Astrocyte (in vitro differentiated cells and primary cell): ENCODE measurements at regions not wholly inside any gene's neighbourhood (a gene's known extent, or its start where the extent isn't known, plus 50 kb on each side); places are given as distances from the start of the nearest gene placed in this dataset.
"Not testable (repeated sequence)": the region's sequence is repeated elsewhere in the genome, so short reads cannot be mapped to it uniquely, and the experiment has no call there.

ENCODE experiments used
- DNase-seq: peaks from one replicate; pipeline ENCODE4 v3.0.0-alpha.2; 2010; ENCODE audit warnings: low read depth
- FAIRE-seq: peaks from 2 replicates; lab custom pipeline; 2011; peaks lifted over from hg19 to GRCh38; lab: Jason Lieb, UNC
- H2AFZ ChIP-seq: 2 replicates; pipeline ENCODE4 v1.6.0; 2012; ENCODE audit warnings: low read depth, low read length, inconsistent platforms
- H3K27ac ChIP-seq: 2 replicates; pipeline ENCODE4 v1.5.1; 2011; ENCODE audit warnings: low read depth, low read length, inconsistent platforms
- H3K27me3 ChIP-seq: 2 replicates; pipeline ENCODE4 v1.6.0; 2011; ENCODE audit warnings: low read length, inconsistent platforms; ENCODE audit not compliant: insufficient read depth
- H3K36me3 ChIP-seq: 2 replicates; pipeline ENCODE4 v1.5.1; 2011; ENCODE audit warnings: low read length, inconsistent platforms; ENCODE audit not compliant: insufficient read depth
- H3K4me1 ChIP-seq: 2 replicates; pipeline ENCODE4 v1.5.1; 2011; ENCODE audit warnings: low read length, inconsistent platforms; ENCODE audit not compliant: insufficient read depth
- H3K4me2 ChIP-seq: 2 replicates; pipeline ENCODE4 v1.6.0; 2012; ENCODE audit warnings: low read length, inconsistent platforms
- H3K4me3 ChIP-seq: 2 replicates; pipeline ENCODE4 v1.5.1; 2011; ENCODE audit warnings: low read depth, mild to moderate bottlenecking, low read length, inconsistent platforms; ENCODE audit not compliant: insufficient read depth
- H3K79me2 ChIP-seq: 2 replicates; pipeline ENCODE4 v1.6.0; 2012; ENCODE audit warnings: mild to moderate bottlenecking, low read length, inconsistent platforms; ENCODE audit not compliant: insufficient read depth
- H3K9ac ChIP-seq: 2 replicates; pipeline ENCODE4 v1.6.0; 2012; ENCODE audit warnings: mild to moderate bottlenecking, low read length, inconsistent platforms
- H3K9me3 ChIP-seq: 2 replicates; pipeline ENCODE4 v1.5.1; 2012; ENCODE audit warnings: low read depth, mild to moderate bottlenecking, low read length, inconsistent platforms; ENCODE audit not compliant: insufficient read depth
- H4K20me1 ChIP-seq: 2 replicates; pipeline ENCODE4 v1.6.0; 2012; ENCODE audit warnings: low read length, inconsistent platforms; ENCODE audit not compliant: insufficient read depth
- H3K27ac Mint-ChIP-seq: one replicate; pipeline ENCODE4 v1.8.0; 2021; ENCODE audit warnings: mild to moderate bottlenecking, mixed read lengths; ENCODE audit not compliant: unreplicated experiment
- H3K27me3 Mint-ChIP-seq: one replicate; pipeline ENCODE4 v1.8.0; 2021; ENCODE audit warnings: low read depth, mixed read lengths; ENCODE audit not compliant: unreplicated experiment
- H3K36me3 Mint-ChIP-seq: one replicate; pipeline ENCODE4 v1.8.0; 2021; ENCODE audit warnings: low read depth, mixed read lengths; ENCODE audit not compliant: unreplicated experiment
- H3K4me1 Mint-ChIP-seq: one replicate; pipeline ENCODE4 v1.8.0; 2021; ENCODE audit warnings: low read depth, mixed read lengths; ENCODE audit not compliant: unreplicated experiment
- H3K4me3 Mint-ChIP-seq: one replicate; pipeline ENCODE4 v1.8.0; 2021; ENCODE audit warnings: mild to moderate bottlenecking, moderate library complexity, mixed read lengths; ENCODE audit not compliant: unreplicated experiment
- H3K9me3 Mint-ChIP-seq: one replicate; pipeline ENCODE4 v1.8.0; 2021; ENCODE audit warnings: mild to moderate bottlenecking, mixed read lengths; ENCODE audit not compliant: unreplicated experiment
- EZH2 ChIP-seq: IDR thresholded peaks from 2 replicates; pipeline ENCODE4 v1.6.1; 2012; ENCODE audit warnings: mild to moderate bottlenecking, low read length, inconsistent platforms; ENCODE audit not compliant: insufficient read depth
- TF ChIP-seq, protein P1 (sequence below): IDR thresholded peaks from 2 replicates; pipeline ENCODE4 v1.5.1; 2011; ENCODE audit warnings: low read depth, mild to moderate bottlenecking, inconsistent platforms, low read length, moderate library complexity; ENCODE audit not compliant: insufficient read depth

DNA sequence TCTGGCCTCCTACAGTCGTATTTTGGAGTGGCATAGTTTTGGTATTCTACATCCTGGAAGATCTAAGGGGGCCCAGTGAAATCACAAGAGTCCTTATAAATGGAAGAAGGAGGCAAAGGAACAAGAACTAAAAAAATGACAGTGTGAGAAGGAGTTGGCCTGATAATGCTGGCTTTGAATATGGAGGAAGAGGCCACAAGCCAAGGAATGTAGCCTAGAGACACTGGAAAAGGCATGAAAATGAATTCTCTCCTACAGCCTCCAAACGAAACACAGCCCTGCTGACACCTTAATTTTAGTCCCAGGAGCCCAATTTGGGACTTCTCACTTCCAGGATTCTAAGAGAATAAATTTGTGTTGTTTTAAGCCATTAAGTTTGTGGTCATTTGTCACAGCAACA, 54.6 kb upstream of the LIPC start:
- no peak overlapping the region for H3K4me3 Mint-ChIP-seq
- no peaks in the 10 kb centered on the region for H4K20me1 ChIP-seq
- DNase-seq (no peak), FAIRE-seq (no peak)
- H3K4me1 ChIP-seq, result no peaks in the 10 kb centered on the region
- peaks cover 2% of the 10 kb centered on the region for H3K36me3 Mint-ChIP-seq
- no peaks in the 10 kb centered on the region for H3K27me3 ChIP-seq
- no peak overlapping the region for H3K9ac ChIP-seq
- no peaks in the 10 kb centered on the region for H3K9me3 ChIP-seq
- H3K27ac ChIP-seq, result no peak overlapping the region
- H3K4me2 ChIP-seq, result no peak overlapping the region
- no peak overlapping the region for H3K27ac Mint-ChIP-seq
- no peak overlapping the region for H2AFZ ChIP-seq
- peaks cover 8% of the 10 kb centered on the region for H3K4me1 Mint-ChIP-seq
- TF ChIP-seq, protein P1, sequence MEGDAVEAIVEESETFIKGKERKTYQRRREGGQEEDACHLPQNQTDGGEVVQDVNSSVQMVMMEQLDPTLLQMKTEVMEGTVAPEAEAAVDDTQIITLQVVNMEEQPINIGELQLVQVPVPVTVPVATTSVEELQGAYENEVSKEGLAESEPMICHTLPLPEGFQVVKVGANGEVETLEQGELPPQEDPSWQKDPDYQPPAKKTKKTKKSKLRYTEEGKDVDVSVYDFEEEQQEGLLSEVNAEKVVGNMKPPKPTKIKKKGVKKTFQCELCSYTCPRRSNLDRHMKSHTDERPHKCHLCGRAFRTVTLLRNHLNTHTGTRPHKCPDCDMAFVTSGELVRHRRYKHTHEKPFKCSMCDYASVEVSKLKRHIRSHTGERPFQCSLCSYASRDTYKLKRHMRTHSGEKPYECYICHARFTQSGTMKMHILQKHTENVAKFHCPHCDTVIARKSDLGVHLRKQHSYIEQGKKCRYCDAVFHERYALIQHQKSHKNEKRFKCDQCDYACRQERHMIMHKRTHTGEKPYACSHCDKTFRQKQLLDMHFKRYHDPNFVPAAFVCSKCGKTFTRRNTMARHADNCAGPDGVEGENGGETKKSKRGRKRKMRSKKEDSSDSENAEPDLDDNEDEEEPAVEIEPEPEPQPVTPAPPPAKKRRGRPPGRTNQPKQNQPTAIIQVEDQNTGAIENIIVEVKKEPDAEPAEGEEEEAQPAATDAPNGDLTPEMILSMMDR, result no peak
- no peak for TF ChIP-seq EZH2
- no peaks in the 10 kb centered on the region for H3K79me2 ChIP-seq
- H3K27me3 Mint-ChIP-seq, result no peaks in the 10 kb centered on the region
- H3K4me3 ChIP-seq, result no peak overlapping the region
- no peaks in the 10 kb centered on the region for H3K36me3 ChIP-seq
- peaks cover 9% of the 10 kb centered on the region for H3K9me3 Mint-ChIP-seq

DNA sequence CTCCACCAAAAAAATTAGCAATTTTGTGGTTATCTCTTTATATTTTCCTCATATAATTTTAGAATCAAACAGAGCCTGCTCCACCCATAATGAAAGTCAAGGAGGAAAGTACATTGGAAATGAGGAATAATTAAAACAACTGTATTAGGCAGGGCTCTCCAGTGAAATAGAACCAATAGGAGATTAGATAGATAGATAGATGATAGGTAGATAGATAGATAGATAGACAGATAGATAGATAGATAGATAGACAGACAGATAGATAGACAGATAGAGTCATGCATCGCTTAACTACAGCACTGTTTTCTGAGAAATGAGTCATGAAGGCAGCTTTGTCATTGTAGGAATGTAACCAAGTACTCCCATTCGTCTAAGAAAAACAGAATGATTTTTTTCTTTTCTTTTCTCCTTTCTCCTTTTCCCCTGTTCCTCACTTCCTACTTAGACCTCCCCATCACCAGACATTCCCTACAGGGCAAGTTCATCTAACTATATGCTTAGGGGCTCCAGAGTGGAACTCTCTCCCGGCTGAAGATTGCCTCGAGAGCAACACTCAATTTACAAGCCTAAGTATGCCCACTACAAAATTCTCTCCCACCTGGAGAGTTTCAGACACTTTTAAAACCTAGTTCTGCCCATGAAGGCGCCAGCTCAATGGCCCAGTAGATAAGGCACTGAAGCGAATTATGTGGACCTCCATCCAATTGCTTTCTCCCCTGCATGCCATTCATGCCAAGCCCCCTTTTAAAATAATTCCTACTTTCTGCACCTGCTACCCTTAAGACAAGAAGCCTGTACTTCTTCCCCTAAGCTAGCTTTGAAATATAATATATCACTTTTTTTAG, 53.3 kb upstream of the LIPC start:
- Mint-ChIP-seq H3K4me1 (peaks cover 8% of the 10 kb centered on the region), H3K36me3 (peaks cover 2% of the 10 kb centered on the region), H3K9me3 (peaks cover 7% of the 10 kb centered on the region), H3K4me3 (peak overlapping the region; percentile 47), H3K27ac (peak overlapping the region; percentile 97), H3K27me3 (peaks cover 2% of the 10 kb centered on the region)
- TF ChIP-seq EZH2, result no peak
- TF ChIP-seq, protein P1, result no peak
- Histone ChIP-seq H3K79me2 (no peaks in the 10 kb centered on the region), H3K27me3 (no peaks in the 10 kb centered on the region), H3K4me2 (no peak overlapping the region), H3K9ac (no peak overlapping the region), H2AFZ (no peak overlapping the region), H3K27ac (no peak overlapping the region), H3K4me3 (no peak overlapping the region), H3K4me1 (no peaks in the 10 kb centered on the region), H3K9me3 (no peaks in the 10 kb centered on the region), H3K36me3 (no peaks in the 10 kb centered on the region), H4K20me1 (no peaks in the 10 kb centered on the region)
- FAIRE-seq, result no peak
- DNase-seq, result peak; percentile 49

GRCh38 chr15:58379454-58379853, 52.3 kb upstream of the LIPC start:
- not testable (repeated sequence) for H3K4me1 ChIP-seq, H3K4me1 Mint-ChIP-seq, H3K36me3 Mint-ChIP-seq, FAIRE-seq, H3K4me3 ChIP-seq, H3K27ac Mint-ChIP-seq, DNase-seq, H4K20me1 ChIP-seq, H3K79me2 ChIP-seq, H3K9ac ChIP-seq, H3K9me3 ChIP-seq, H3K27me3 ChIP-seq, H3K4me2 ChIP-seq, H3K4me3 Mint-ChIP-seq, H2AFZ ChIP-seq, H3K27me3 Mint-ChIP-seq, H3K9me3 Mint-ChIP-seq, H3K27ac ChIP-seq, H3K36me3 ChIP-seq
